ENCODE measurements at regions not wholly inside any gene's neighbourhood (a gene's known extent, or its start where the extent isn't known, plus 50 kb on each side); places are given as distances from the start of the nearest gene placed in this dataset.

GRCh38 chr16:87138316-87138715 lies 178.9 kb downstream of the C16orf95 start:
- no peaks in the 10 kb centered on the region for H3K4me1 ChIP-seq (ENCODE audit: insufficient read depth, low read length)
- H3K9ac ChIP-seq (ENCODE audit: low read length): no peak overlapping the region
- no peaks in the 10 kb centered on the region for H3K36me3 ChIP-seq (ENCODE audit: insufficient read depth, low read length)
- no peak overlapping the region for H3K27ac Mint-ChIP-seq (ENCODE audit: unreplicated experiment)
- H4K20me1 ChIP-seq (ENCODE audit: insufficient read depth, low read length): no peaks in the 10 kb centered on the region
- no peak for DNase-seq (ENCODE audit: low read depth)
- no peak for FAIRE-seq
- peaks cover 18% of the 10 kb centered on the region for H3K27me3 Mint-ChIP-seq (ENCODE audit: low read depth, unreplicated experiment)
- TF ChIP-seq EZH2 (IDR thresholded peaks at IDR 0.05; ENCODE audit: insufficient read depth, low read length) (no peak), CTCF (IDR thresholded peaks at IDR 0.05; ENCODE audit: insufficient read depth, low read depth, low read length) (no peak)
- no peaks in the 10 kb centered on the region for H3K27me3 ChIP-seq (ENCODE audit: insufficient read depth, low read length)
- no peak overlapping the region for H3K4me2 ChIP-seq (ENCODE audit: low read length)
- no peak overlapping the region for H2AFZ ChIP-seq (ENCODE audit: low read depth, low read length)
- H3K9me3 ChIP-seq (ENCODE audit: insufficient read depth, low read depth, low read length): no peaks in the 10 kb centered on the region
- H3K36me3 Mint-ChIP-seq (ENCODE audit: low read depth, unreplicated experiment): peaks cover 5% of the 10 kb centered on the region
- no peak overlapping the region for H3K4me3 ChIP-seq (ENCODE audit: insufficient read depth, low read depth, low read length)
- H3K9me3 Mint-ChIP-seq (ENCODE audit: unreplicated experiment): peaks cover 19% of the 10 kb centered on the region
- H3K4me1 Mint-ChIP-seq (ENCODE audit: low read depth, unreplicated experiment): no peaks in the 10 kb centered on the region
- no peaks in the 10 kb centered on the region for H3K79me2 ChIP-seq (ENCODE audit: insufficient read depth, low read length)
- no peak overlapping the region for H3K4me3 Mint-ChIP-seq (ENCODE audit: unreplicated experiment)
- no peak overlapping the region for H3K27ac ChIP-seq (ENCODE audit: low read depth, low read length)

- Histone ChIP-seq H3K4me1 (ENCODE audit: insufficient read depth, low read length) (peaks cover under 1% of the 10 kb centered on the region), H3K9me3 (ENCODE audit: insufficient read depth, low read depth, low read length) (no peaks in the 10 kb centered on the region), H3K79me2 (ENCODE audit: insufficient read depth, low read length) (no peaks in the 10 kb centered on the region), H3K27ac (ENCODE audit: low read depth, low read length) (no peak overlapping the region), H3K4me2 (ENCODE audit: low read length) (no peak overlapping the region), H3K36me3 (ENCODE audit: insufficient read depth, low read length) (no peaks in the 10 kb centered on the region), H3K27me3 (ENCODE audit: insufficient read depth, low read length) (no peaks in the 10 kb centered on the region), H4K20me1 (ENCODE audit: insufficient read depth, low read length) (no peaks in the 10 kb centered on the region), H3K4me3 (ENCODE audit: insufficient read depth, low read depth, low read length) (no peak overlapping the region), H3K9ac (ENCODE audit: low read length) (no peak overlapping the region), H2AFZ (ENCODE audit: low read depth, low read length) (no peak overlapping the region)
- Mint-ChIP-seq H3K4me3 (ENCODE audit: unreplicated experiment) (no peak overlapping the region), H3K36me3 (ENCODE audit: low read depth, unreplicated experiment) (peaks cover 4% of the 10 kb centered on the region), H3K27me3 (ENCODE audit: low read depth, unreplicated experiment) (peaks cover 17% of the 10 kb centered on the region), H3K27ac (ENCODE audit: unreplicated experiment) (no peak overlapping the region), H3K9me3 (ENCODE audit: unreplicated experiment) (peaks cover 19% of the 10 kb centered on the region), H3K4me1 (ENCODE audit: low read depth, unreplicated experiment) (no peaks in the 10 kb centered on the region)
- no peak for TF ChIP-seq EZH2 (IDR thresholded peaks at IDR 0.05; ENCODE audit: insufficient read depth, low read length)
- DNase-seq (ENCODE audit: low read depth) (no peak), FAIRE-seq (no peak)
These were observed 178.4 kb downstream of the C16orf95 start for GRCh38 chr16:87138738-87139267.

- Mint-ChIP-seq H3K4me3 (ENCODE audit: unreplicated experiment) (no peak overlapping the region), H3K27ac (ENCODE audit: unreplicated experiment) (no peak overlapping the region), H3K9me3 (ENCODE audit: unreplicated experiment) (peaks cover 21% of the 10 kb centered on the region), H3K27me3 (ENCODE audit: low read depth, unreplicated experiment) (peaks cover 10% of the 10 kb centered on the region), H3K4me1 (ENCODE audit: low read depth, unreplicated experiment) (no peaks in the 10 kb centered on the region), H3K36me3 (ENCODE audit: low read depth, unreplicated experiment) (peaks cover 3% of the 10 kb centered on the region)
- no peak overlapping the region for H3K4me2 ChIP-seq (ENCODE audit: low read length)
- no peaks in the 10 kb centered on the region for H4K20me1 ChIP-seq (ENCODE audit: insufficient read depth, low read length)
- TF ChIP-seq EZH2 (IDR thresholded peaks at IDR 0.05; ENCODE audit: insufficient read depth, low read length) (no peak), CTCF (IDR thresholded peaks at IDR 0.05; ENCODE audit: insufficient read depth, low read depth, low read length) (no peak)
- no peak overlapping the region for H3K9ac ChIP-seq (ENCODE audit: low read length)
- H3K27me3 ChIP-seq (ENCODE audit: insufficient read depth, low read length): no peaks in the 10 kb centered on the region
- H3K27ac ChIP-seq (ENCODE audit: low read depth, low read length): no peak overlapping the region
- H3K4me3 ChIP-seq (ENCODE audit: insufficient read depth, low read depth, low read length): no peak overlapping the region
- H3K79me2 ChIP-seq (ENCODE audit: insufficient read depth, low read length): no peaks in the 10 kb centered on the region
- FAIRE-seq (no peak), DNase-seq (ENCODE audit: low read depth) (no peak)
- H3K4me1 ChIP-seq (ENCODE audit: insufficient read depth, low read length): peaks cover 9% of the 10 kb centered on the region
- peak overlapping the region; percentile 31 for H2AFZ ChIP-seq (ENCODE audit: low read depth, low read length)
- H3K36me3 ChIP-seq (ENCODE audit: insufficient read depth, low read length): no peaks in the 10 kb centered on the region
- H3K9me3 ChIP-seq (ENCODE audit: insufficient read depth, low read depth, low read length): no peaks in the 10 kb centered on the region
These were observed 176.7 kb downstream of the C16orf95 start for GRCh38 chr16:87140211-87141200.

Measured in astrocyte (in vitro differentiated cells and primary cell).